Mesenchymal stem cell (in vitro differentiated cells and primary cell): ENCODE measurements at regions not wholly inside any gene's neighbourhood (a gene's known extent, or its start where the extent isn't known, plus 50 kb on each side); places are given as distances from the start of the nearest gene placed in this dataset.

ENCODE experiments used
- DNase-seq: peaks from one replicate; pipeline ENCODE4 v3.0.0-alpha.2; 2013
- H2AFZ ChIP-seq: one replicate; pipeline ENCODE4 v1.6.1; 2013; ENCODE audit warnings: low read depth, mild to moderate bottlenecking, control low read depth, inconsistent platforms, low read length, moderate library complexity
- H2AK5ac ChIP-seq: 2 replicates; pipeline ENCODE4 v1.6.1; 2013; ENCODE audit warnings: low read length, moderate library complexity, mild to moderate bottlenecking, inconsistent platforms; ENCODE audit not compliant: severe bottlenecking
- H2BK120ac ChIP-seq: one replicate; pipeline ENCODE4 v1.6.1; 2013; ENCODE audit warnings: low read depth, mild to moderate bottlenecking, inconsistent platforms, low read length, moderate library complexity
- H2BK12ac ChIP-seq, 2 experiments: one replicate each; pipeline ENCODE4 v1.6.1; 2013; ENCODE audit warnings: inconsistent platforms in 2 of 2, low read length in 2 of 2, mild to moderate bottlenecking in 2 of 2, moderate library complexity in 2 of 2, control low read depth in 1 of 2
- H2BK15ac ChIP-seq: one replicate; pipeline ENCODE4 v1.6.1; 2013; ENCODE audit warnings: mild to moderate bottlenecking, low read depth, inconsistent platforms; ENCODE audit not compliant: poor library complexity, severe bottlenecking
- H2BK5ac ChIP-seq: 2 replicates; pipeline ENCODE4 v1.6.1; 2013; ENCODE audit warnings: low read depth, mild to moderate bottlenecking, low read length, control low read depth, inconsistent platforms; ENCODE audit not compliant: poor library complexity, severe bottlenecking
- H3K14ac ChIP-seq, 2 experiments: one replicate each; pipeline ENCODE4 v1.6.1; 2013; ENCODE audit warnings: inconsistent platforms in 2 of 2, low read length in 2 of 2, control low read depth in 1 of 2, mild to moderate bottlenecking in 1 of 2, moderate library complexity in 1 of 2
- H3K18ac ChIP-seq, 2 experiments: one replicate each; pipeline ENCODE4 v1.6.1; 2013; ENCODE audit warnings: inconsistent platforms in 2 of 2, low read length in 2 of 2, control low read depth in 1 of 2, low read depth in 1 of 2, mild to moderate bottlenecking in 1 of 2
- H3K23ac ChIP-seq, 2 experiments: one replicate each; pipeline ENCODE4 v1.6.1; 2013; ENCODE audit warnings: inconsistent platforms in 2 of 2, low read length in 2 of 2, mild to moderate bottlenecking in 2 of 2, moderate library complexity in 2 of 2, control low read depth in 1 of 2
- H3K27ac ChIP-seq: 2 replicates; pipeline ENCODE4 v1.5.1; 2013; ENCODE audit warnings: mild to moderate bottlenecking, moderate library complexity, low read length, control low read depth, inconsistent platforms; ENCODE audit not compliant: poor library complexity, severe bottlenecking
- H3K27me3 ChIP-seq, 2 experiments: 2 replicates each; pipeline versions ENCODE4 v1.6.1 to v1.7.0; 2013; ENCODE audit warnings: low read length in 2 of 2, mild to moderate bottlenecking in 2 of 2, moderate library complexity in 2 of 2, control low read depth in 1 of 2, inconsistent platforms in 1 of 2; ENCODE audit not compliant: control insufficient read depth in 1 of 2, insufficient read depth in 1 of 2
- H3K36me3 ChIP-seq, 2 experiments: 2 replicates each; pipeline versions ENCODE4 v1.6.1 to v1.7.0; 2013; ENCODE audit warnings: low read length in 2 of 2, control low read depth in 1 of 2, inconsistent platforms in 1 of 2, low read depth in 1 of 2, mild to moderate bottlenecking in 1 of 2; ENCODE audit not compliant: insufficient read depth in 2 of 2, control insufficient read depth in 1 of 2
- H3K4ac ChIP-seq, 2 experiments: one replicate each; pipeline ENCODE4 v1.6.1; 2013; ENCODE audit warnings: inconsistent platforms in 2 of 2, low read length in 2 of 2, mild to moderate bottlenecking in 2 of 2, moderate library complexity in 2 of 2, control low read depth in 1 of 2, low read depth in 1 of 2
- H3K4me1 ChIP-seq: 2 replicates; pipeline ENCODE4 v1.6.1; 2013; ENCODE audit warnings: low read depth, low read length, control low read depth; ENCODE audit not compliant: control insufficient read depth, insufficient read depth
- H3K4me2 ChIP-seq: 2 replicates; pipeline ENCODE4 v1.6.1; 2013; ENCODE audit warnings: low read length, mild to moderate bottlenecking, inconsistent platforms; ENCODE audit not compliant: poor library complexity, severe bottlenecking
- H3K4me3 ChIP-seq, 2 experiments: 2 replicates each; pipeline versions ENCODE4 v1.5.1 to v1.7.0; 2013; ENCODE audit warnings: low read length in 2 of 2, mild to moderate bottlenecking in 2 of 2, control low read depth in 1 of 2, low read depth in 1 of 2; ENCODE audit not compliant: insufficient read depth in 1 of 2
- H3K79me1 ChIP-seq: replicated peaks from 2 replicates; pipeline ENCODE4 v1.6.1; 2013; ENCODE audit warnings: mild to moderate bottlenecking, control low read depth, low read length, inconsistent platforms; ENCODE audit not compliant: poor library complexity, severe bottlenecking
- H3K9ac ChIP-seq: 2 replicates; pipeline ENCODE4 v1.7.0; 2013; ENCODE audit warnings: mild to moderate bottlenecking, low read length, moderate library complexity
- H3K9me3 ChIP-seq: 2 replicates; pipeline ENCODE4 v1.7.0; 2013; ENCODE audit warnings: mild to moderate bottlenecking, low read length; ENCODE audit not compliant: control insufficient read depth
- H4K8ac ChIP-seq: one replicate; pipeline ENCODE4 v1.6.1; 2013; ENCODE audit warnings: inconsistent platforms, mild to moderate bottlenecking, low read length, moderate library complexity
- H4K91ac ChIP-seq: one replicate; pipeline ENCODE4 v1.6.1; 2013; ENCODE audit warnings: mild to moderate bottlenecking, low read length, inconsistent platforms
- WGBS: methylation state at CpG from one replicate; pipeline ENCODE4 v1.1.7; 2013; ENCODE audit warnings: mixed read lengths; 5-methylcytosine and 5-hydroxymethylcytosine counted together

- no peak overlapping the region for H3K27ac ChIP-seq
- H3K9me3 ChIP-seq = peaks cover 8% of the 10 kb centered on the region
- no peak overlapping the region for H3K4me2 ChIP-seq
- H2AK5ac ChIP-seq = no peak overlapping the region
- H2BK5ac ChIP-seq = no peak overlapping the region
- H2BK12ac ChIP-seq = no peak overlapping the region
- no peak overlapping the region for H3K18ac ChIP-seq
- H2AFZ ChIP-seq = no peak overlapping the region
- no peak overlapping the region for H2BK120ac ChIP-seq
- H3K4me3 ChIP-seq = no peak overlapping the region
- DNase-seq = no peak
- H3K27me3 ChIP-seq = no peaks in the 10 kb centered on the region
- WGBS = 34% methylated on average over 4 of the region's 5 CpGs
- H3K23ac ChIP-seq = no peak overlapping the region
- no peak overlapping the region for H3K4ac ChIP-seq
- no peak overlapping the region for H4K91ac ChIP-seq
- H3K9ac ChIP-seq = no peak overlapping the region
- no peaks in the 10 kb centered on the region for H3K36me3 ChIP-seq
- H2BK15ac ChIP-seq = no peak overlapping the region
- no peaks in the 10 kb centered on the region for H3K4me1 ChIP-seq
- no peak overlapping the region for H3K14ac ChIP-seq
- no peak overlapping the region for H4K8ac ChIP-seq
- no peaks in the 10 kb centered on the region for H3K79me1 ChIP-seq
Observed at GRCh38 chr5:2579126-2579525, 172.4 kb downstream of the IRX2 start.

GRCh38 chr5:2577312-2578036 lies 174.0 kb downstream of the IRX2 start:
- 73% methylated on average over 12 of the region's 12 CpGs for WGBS

GRCh38 chr5:2576823-2577222 lies 174.7 kb downstream of the IRX2 start:
- Histone ChIP-seq H2BK5ac (no peak overlapping the region), H2BK15ac (no peak overlapping the region), H3K36me3 (no peaks in the 10 kb centered on the region), H3K79me1 (no peaks in the 10 kb centered on the region), H4K91ac (no peak overlapping the region), H3K27me3 (no peaks in the 10 kb centered on the region), H2BK12ac (no peak overlapping the region), H3K14ac (no peak overlapping the region), H3K23ac (no peak overlapping the region), H4K8ac (no peak overlapping the region), H2BK120ac (no peak overlapping the region), H3K9ac (no peak overlapping the region), H3K4me3 (no peak overlapping the region), H2AK5ac (no peak overlapping the region), H3K27ac (no peak overlapping the region), H3K4me1 (no peaks in the 10 kb centered on the region), H3K18ac (no peak overlapping the region), H3K9me3 (no peaks in the 10 kb centered on the region), H3K4me2 (no peak overlapping the region), H2AFZ (no peak overlapping the region), H3K4ac (no peak overlapping the region)
- WGBS = 62% methylated on average over 11 of the region's 11 CpGs
- DNase-seq = no peak

More at GRCh38 chr5:2577312-2578036, 174.0 kb downstream of the IRX2 start:
- H3K14ac ChIP-seq = no peak overlapping the region
- H2BK120ac ChIP-seq = no peak overlapping the region
- no peaks in the 10 kb centered on the region for H3K79me1 ChIP-seq
- no peak overlapping the region for H3K27ac ChIP-seq
- H3K4me1 ChIP-seq = no peaks in the 10 kb centered on the region
- H2AK5ac ChIP-seq = no peak overlapping the region
- no peak overlapping the region for H3K4me3 ChIP-seq
- H2BK12ac ChIP-seq = no peak overlapping the region
- no peak overlapping the region for H4K91ac ChIP-seq
- H3K4me2 ChIP-seq = no peak overlapping the region
- H3K27me3 ChIP-seq = no peaks in the 10 kb centered on the region
- no peak overlapping the region for H2BK5ac ChIP-seq
- H3K4ac ChIP-seq = no peak overlapping the region
- no peaks in the 10 kb centered on the region for H3K36me3 ChIP-seq
- no peak overlapping the region for H3K9ac ChIP-seq
- H4K8ac ChIP-seq = no peak overlapping the region
- DNase-seq = no peak
- H3K9me3 ChIP-seq = no peaks in the 10 kb centered on the region
- H3K18ac ChIP-seq = no peak overlapping the region
- H3K23ac ChIP-seq = no peak overlapping the region
- no peak overlapping the region for H2BK15ac ChIP-seq
- H2AFZ ChIP-seq = no peak overlapping the region

GRCh38 chr5:2575871-2576270 lies 175.6 kb downstream of the IRX2 start:
- no peak overlapping the region for H2AK5ac ChIP-seq
- no peak overlapping the region for H3K14ac ChIP-seq
- H2BK5ac ChIP-seq = no peak overlapping the region
- H3K4me2 ChIP-seq = no peak overlapping the region
- H2BK120ac ChIP-seq = no peak overlapping the region
- H2BK12ac ChIP-seq = no peak overlapping the region
- H3K36me3 ChIP-seq = no peaks in the 10 kb centered on the region
- H3K79me1 ChIP-seq = no peaks in the 10 kb centered on the region
- no peak overlapping the region for H4K91ac ChIP-seq
- H3K27me3 ChIP-seq = no peaks in the 10 kb centered on the region
- no peaks in the 10 kb centered on the region for H3K9me3 ChIP-seq
- H3K4ac ChIP-seq = no peak overlapping the region
- DNase-seq = no peak
- H2AFZ ChIP-seq = no peak overlapping the region
- H3K4me1 ChIP-seq = no peaks in the 10 kb centered on the region
- 53% methylated on average over 1 of the region's 1 CpG for WGBS
- H2BK15ac ChIP-seq = no peak overlapping the region
- H3K4me3 ChIP-seq = no peak overlapping the region
- H3K27ac ChIP-seq = no peak overlapping the region
- no peak overlapping the region for H3K9ac ChIP-seq
- H3K23ac ChIP-seq = no peak overlapping the region
- H3K18ac ChIP-seq = no peak overlapping the region
- H4K8ac ChIP-seq = no peak overlapping the region
